HL-60 (cell line): ENCODE measurements at regions not wholly inside any gene's neighbourhood (a gene's known extent, or its start where the extent isn't known, plus 50 kb on each side); places are given as distances from the start of the nearest gene placed in this dataset.

ENCODE experiments used
- CTCF ChIP-seq: IDR thresholded peaks from one replicate; pipeline ENCODE4 v1.5.1; 2011; ENCODE audit warnings: low read length, control low read depth, inconsistent platforms; ENCODE audit not compliant: insufficient read depth
- POLR2AphosphoS5 ChIP-seq: IDR thresholded peaks from 2 replicates; pipeline ENCODE4 v1.6.1; 2012; ENCODE audit warnings: low read depth
- TF ChIP-seq, protein P1 (sequence below): IDR thresholded peaks from 2 replicates; pipeline ENCODE4 v1.6.1; 2012; ENCODE audit warnings: low read depth; ENCODE audit not compliant: insufficient replicate concordance

GRCh38 chr3:166177130-166177529, 339.9 kb upstream of the BCHE start:
- no peak for TF ChIP-seq CTCF
- TF ChIP-seq, protein P1, sequence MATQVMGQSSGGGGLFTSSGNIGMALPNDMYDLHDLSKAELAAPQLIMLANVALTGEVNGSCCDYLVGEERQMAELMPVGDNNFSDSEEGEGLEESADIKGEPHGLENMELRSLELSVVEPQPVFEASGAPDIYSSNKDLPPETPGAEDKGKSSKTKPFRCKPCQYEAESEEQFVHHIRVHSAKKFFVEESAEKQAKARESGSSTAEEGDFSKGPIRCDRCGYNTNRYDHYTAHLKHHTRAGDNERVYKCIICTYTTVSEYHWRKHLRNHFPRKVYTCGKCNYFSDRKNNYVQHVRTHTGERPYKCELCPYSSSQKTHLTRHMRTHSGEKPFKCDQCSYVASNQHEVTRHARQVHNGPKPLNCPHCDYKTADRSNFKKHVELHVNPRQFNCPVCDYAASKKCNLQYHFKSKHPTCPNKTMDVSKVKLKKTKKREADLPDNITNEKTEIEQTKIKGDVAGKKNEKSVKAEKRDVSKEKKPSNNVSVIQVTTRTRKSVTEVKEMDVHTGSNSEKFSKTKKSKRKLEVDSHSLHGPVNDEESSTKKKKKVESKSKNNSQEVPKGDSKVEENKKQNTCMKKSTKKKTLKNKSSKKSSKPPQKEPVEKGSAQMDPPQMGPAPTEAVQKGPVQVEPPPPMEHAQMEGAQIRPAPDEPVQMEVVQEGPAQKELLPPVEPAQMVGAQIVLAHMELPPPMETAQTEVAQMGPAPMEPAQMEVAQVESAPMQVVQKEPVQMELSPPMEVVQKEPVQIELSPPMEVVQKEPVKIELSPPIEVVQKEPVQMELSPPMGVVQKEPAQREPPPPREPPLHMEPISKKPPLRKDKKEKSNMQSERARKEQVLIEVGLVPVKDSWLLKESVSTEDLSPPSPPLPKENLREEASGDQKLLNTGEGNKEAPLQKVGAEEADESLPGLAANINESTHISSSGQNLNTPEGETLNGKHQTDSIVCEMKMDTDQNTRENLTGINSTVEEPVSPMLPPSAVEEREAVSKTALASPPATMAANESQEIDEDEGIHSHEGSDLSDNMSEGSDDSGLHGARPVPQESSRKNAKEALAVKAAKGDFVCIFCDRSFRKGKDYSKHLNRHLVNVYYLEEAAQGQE: no peak
- 0 out of 2 replicates have a peak, but pooled peaks have one; percentile 40 for TF ChIP-seq POLR2AphosphoS5
